Ovary (tissue), 3 donors: ENCODE measurements at regions not wholly inside any gene's neighbourhood (a gene's known extent, or its start where the extent isn't known, plus 50 kb on each side); places are given as distances from the start of the nearest gene placed in this dataset.

Experiments used
- CTCF ChIP-seq, 3 donors: fragments of 450-650 bp in 2 of 3; fragments of 200-600 bp in 1 of 3; IDR thresholded peaks; one replicate each; pipeline versions ENCODE4 v1.5.1 to v1.8.0; 2016 to 2022; ENCODE audit warnings: antibody characterized with exemption in 3 of 3, mild to moderate bottlenecking in 1 of 3
- POLR2A ChIP-seq: fragments of 450-650 bp; IDR thresholded peaks from one replicate; pipeline ENCODE4 v1.6.1; 2017; ENCODE audit warnings: antibody characterized with exemption, mild to moderate bottlenecking, moderate library complexity
- donor health status: DM: no; HTN: no; CAD: no.

DNA sequence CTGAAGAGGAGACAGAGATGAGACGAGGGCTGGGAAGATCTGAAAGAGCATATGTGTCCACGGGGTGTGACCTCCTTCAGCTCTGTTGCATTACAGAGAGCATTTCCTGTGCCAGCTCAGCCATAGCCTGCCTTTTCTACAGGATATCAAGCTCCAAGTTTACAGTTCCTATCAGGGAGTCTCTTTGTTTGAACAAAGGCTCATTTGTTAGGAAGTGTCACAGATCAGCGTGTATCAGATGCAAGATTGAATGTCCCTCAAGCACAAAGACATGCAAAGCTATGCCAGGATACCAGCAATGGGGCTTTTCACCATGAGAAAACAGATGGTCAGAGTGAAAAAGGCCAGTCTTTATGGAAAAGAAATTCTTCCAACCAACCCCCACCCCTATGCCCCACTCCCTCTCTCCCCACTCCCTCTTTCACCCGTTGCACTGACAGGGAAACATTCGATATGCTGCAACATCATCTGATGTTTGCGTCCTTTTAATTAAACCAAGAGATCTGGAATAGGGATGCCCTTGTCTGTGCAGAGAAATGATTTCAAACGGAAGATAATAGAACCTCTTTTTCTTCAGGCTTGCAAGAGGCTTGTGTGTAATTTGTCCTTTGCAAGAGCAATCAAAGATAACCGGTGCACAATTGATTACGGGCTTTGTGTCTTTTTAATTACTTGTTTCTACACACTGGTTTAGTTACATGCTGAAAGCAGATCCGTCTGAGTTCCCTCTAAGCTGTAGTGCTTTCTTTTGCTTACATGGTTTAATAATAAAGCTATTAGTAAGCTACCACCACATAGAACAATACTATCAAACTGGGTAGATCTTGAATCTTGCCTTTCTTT lies 263.1 kb upstream of the RGMB start:
- TF ChIP-seq POLR2A (no peak), CTCF (IDR thresholded peaks at IDR 0.05) (no peak)
